ENCODE measurements at regions not wholly inside any gene's neighbourhood (a gene's known extent, or its start where the extent isn't known, plus 50 kb on each side); places are given as distances from the start of the nearest gene placed in this dataset.

GRCh38 chr6:168221497-168222079 is 98.0 kb downstream of the DACT2 start:
- no peak overlapping the region for H3K4me3 Mint-ChIP-seq
- no peaks in the 10 kb centered on the region for H3K4me1 Mint-ChIP-seq (ENCODE audit: low read depth)
- peaks cover 15% of the 10 kb centered on the region for H3K27me3 Mint-ChIP-seq
- no peak overlapping the region for H3K27ac Mint-ChIP-seq
- no peaks in the 10 kb centered on the region for H3K36me3 Mint-ChIP-seq (ENCODE audit: low read depth)
- DNase-seq = no peak
- H3K9me3 Mint-ChIP-seq = no peaks in the 10 kb centered on the region

- H3K4me1 Mint-ChIP-seq (ENCODE audit: low read depth) = no peaks in the 10 kb centered on the region
- H3K27ac Mint-ChIP-seq = no peak overlapping the region
- no peak for DNase-seq
- no peak overlapping the region for H3K4me3 Mint-ChIP-seq
- H3K9me3 Mint-ChIP-seq = no peaks in the 10 kb centered on the region
- peaks cover 18% of the 10 kb centered on the region for H3K27me3 Mint-ChIP-seq
- no peaks in the 10 kb centered on the region for H3K36me3 Mint-ChIP-seq (ENCODE audit: low read depth)
Measured at GRCh38 chr6:168221000-168221399, 98.6 kb downstream of the DACT2 start.

DNA sequence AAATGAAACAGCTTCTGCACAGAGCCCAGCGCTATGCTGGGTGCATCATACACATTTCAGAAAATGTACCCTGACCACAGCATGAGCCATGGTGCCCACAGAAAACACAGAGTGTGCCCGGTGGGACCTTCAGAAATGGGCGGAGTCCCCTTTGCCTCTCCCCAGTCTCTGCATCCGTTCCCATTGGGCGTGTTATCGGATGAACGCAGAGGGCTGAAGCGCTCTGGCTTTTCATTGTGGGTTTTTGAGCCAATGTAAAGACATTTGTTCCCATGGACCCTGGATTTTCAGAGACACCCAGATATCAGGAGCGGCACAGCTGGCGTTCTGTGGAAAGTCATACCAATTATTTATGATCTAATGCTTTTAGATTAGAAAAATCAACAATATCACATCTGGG is 99.8 kb downstream of the DACT2 start:
- no peaks in the 10 kb centered on the region for H3K36me3 Mint-ChIP-seq (ENCODE audit: low read depth)
- H3K4me1 Mint-ChIP-seq (ENCODE audit: low read depth) = no peaks in the 10 kb centered on the region
- no peak for DNase-seq
- no peaks in the 10 kb centered on the region for H3K9me3 Mint-ChIP-seq
- no peak overlapping the region for H3K4me3 Mint-ChIP-seq
- H3K27ac Mint-ChIP-seq = no peak overlapping the region
- H3K27me3 Mint-ChIP-seq = peaks cover 18% of the 10 kb centered on the region

DNA sequence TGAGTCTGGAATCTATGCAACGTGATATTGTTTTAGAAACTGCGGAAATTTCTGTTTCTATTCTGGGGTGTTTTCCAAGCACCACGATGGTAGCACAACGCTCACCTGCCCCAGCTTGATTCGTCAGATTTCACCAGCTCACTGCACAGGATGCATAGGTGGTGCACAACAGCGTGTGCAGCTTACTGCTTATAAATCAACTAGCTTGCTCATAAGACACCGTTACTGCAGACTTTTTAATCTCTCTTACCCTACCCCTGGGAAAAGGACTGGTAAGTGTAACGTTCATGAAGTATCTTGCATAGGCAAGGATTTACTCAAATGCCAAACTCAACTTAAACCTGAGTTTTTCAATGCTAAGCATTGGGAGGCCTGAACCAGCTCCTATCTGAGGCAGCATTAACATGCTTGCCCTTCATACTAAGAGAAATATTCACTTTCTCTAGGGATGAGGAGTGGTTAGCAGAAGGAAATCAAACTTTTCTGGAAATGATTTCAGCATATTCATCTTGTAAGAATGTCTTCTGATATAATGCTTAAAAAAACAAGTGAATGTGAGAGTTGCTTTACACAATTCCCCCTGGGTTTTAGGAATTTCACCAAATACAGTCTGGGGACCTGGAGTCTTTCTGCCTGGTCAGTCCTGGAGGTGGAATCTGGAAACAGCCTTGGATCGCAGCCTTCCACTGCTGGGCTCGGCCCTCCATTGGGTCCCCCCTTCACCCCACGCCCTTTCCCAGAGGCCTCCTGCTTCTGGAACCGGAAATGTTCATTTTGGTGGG is 100.6 kb downstream of the DACT2 start:
- H3K9me3 Mint-ChIP-seq = no peaks in the 10 kb centered on the region
- no peaks in the 10 kb centered on the region for H3K4me1 Mint-ChIP-seq (ENCODE audit: low read depth)
- no peaks in the 10 kb centered on the region for H3K36me3 Mint-ChIP-seq (ENCODE audit: low read depth)
- H3K27ac Mint-ChIP-seq = no peak overlapping the region
- DNase-seq = no peak
- peaks cover 15% of the 10 kb centered on the region for H3K27me3 Mint-ChIP-seq
- no peak overlapping the region for H3K4me3 Mint-ChIP-seq

DNA sequence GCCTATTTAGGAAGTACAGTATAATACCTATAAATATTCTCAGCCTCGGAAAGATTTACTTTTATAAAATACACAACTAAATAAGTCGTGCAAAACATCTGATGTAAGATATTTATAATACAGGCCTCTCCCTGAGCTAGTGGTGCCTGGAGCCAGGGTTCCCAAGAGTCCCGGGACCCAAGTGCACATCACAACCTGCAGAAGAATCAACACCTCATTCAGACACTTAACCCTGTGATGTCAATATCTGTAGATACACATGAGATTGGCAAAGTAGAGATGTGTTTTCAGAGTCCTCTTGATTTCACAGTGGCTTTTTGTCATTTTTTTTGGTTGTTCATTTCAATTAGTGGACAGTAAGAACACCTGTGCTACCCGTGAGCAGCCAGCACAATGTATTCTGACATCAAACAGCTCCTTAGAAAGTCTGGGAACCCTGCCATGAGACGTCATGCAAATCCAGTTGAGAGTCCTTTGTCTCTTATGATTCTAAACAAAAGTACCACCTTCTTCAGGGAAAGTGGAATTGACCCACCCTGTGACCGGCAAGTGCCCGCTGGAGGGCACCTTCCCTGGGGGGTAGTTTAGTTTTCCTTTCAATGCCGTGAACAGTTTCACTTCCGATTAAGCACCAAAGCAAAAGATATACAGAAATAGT is 101.6 kb downstream of the DACT2 start:
- Mint-ChIP-seq H3K4me1 (ENCODE audit: low read depth) (no peaks in the 10 kb centered on the region), H3K27ac (no peak overlapping the region), H3K4me3 (no peak overlapping the region), H3K9me3 (no peaks in the 10 kb centered on the region), H3K27me3 (peaks cover 9% of the 10 kb centered on the region), H3K36me3 (ENCODE audit: low read depth) (no peaks in the 10 kb centered on the region)
- DNase-seq = no peak

GRCh38 chr6:168217216-168217879 is 102.2 kb downstream of the DACT2 start:
- no peak overlapping the region for H3K27ac Mint-ChIP-seq
- H3K27me3 Mint-ChIP-seq = peaks cover 9% of the 10 kb centered on the region
- no peaks in the 10 kb centered on the region for H3K9me3 Mint-ChIP-seq
- H3K36me3 Mint-ChIP-seq (ENCODE audit: low read depth) = no peaks in the 10 kb centered on the region
- H3K4me1 Mint-ChIP-seq (ENCODE audit: low read depth) = no peaks in the 10 kb centered on the region
- no peak for DNase-seq
- H3K4me3 Mint-ChIP-seq = no peak overlapping the region

DNA sequence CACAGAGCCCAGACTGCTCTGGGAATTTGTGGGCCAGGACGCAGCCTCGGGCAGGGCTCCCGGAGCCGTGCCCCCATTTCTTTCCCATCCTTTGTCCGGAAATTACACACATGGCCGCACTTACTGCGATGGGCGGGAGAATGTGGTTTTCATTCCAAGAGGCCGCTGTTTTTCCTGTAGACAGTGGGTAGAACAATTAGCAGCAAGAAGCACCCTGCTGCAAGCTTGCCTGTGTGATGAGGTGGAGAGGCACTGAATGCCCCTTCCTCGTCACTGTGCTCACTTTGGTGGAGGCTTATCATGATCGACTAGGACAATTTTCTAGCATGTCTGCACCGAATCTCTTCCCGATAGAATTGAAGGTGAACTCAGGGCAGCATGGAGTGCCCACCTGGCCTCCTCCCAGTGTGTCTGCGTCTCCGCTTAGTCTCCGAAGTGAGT is 102.8 kb downstream of the DACT2 start:
- Mint-ChIP-seq H3K4me3 (no peak overlapping the region), H3K27me3 (peaks cover 9% of the 10 kb centered on the region), H3K9me3 (no peaks in the 10 kb centered on the region), H3K36me3 (ENCODE audit: low read depth) (no peaks in the 10 kb centered on the region), H3K27ac (no peak overlapping the region), H3K4me1 (ENCODE audit: low read depth) (no peaks in the 10 kb centered on the region)
- no peak for DNase-seq

GRCh38 chr6:168216117-168216516 is 103.5 kb downstream of the DACT2 start:
- no peak overlapping the region for H3K27ac Mint-ChIP-seq

GRCh38 chr6:168215121-168215808 is 104.3 kb downstream of the DACT2 start:
- no peak for DNase-seq
- Mint-ChIP-seq H3K36me3 (ENCODE audit: low read depth) (no peaks in the 10 kb centered on the region), H3K4me1 (ENCODE audit: low read depth) (no peaks in the 10 kb centered on the region), H3K27ac (no peak overlapping the region), H3K27me3 (peaks cover 9% of the 10 kb centered on the region), H3K9me3 (no peaks in the 10 kb centered on the region), H3K4me3 (no peak overlapping the region)

More at GRCh38 chr6:168216117-168216516, 103.5 kb downstream of the DACT2 start:
- Mint-ChIP-seq H3K4me1 (ENCODE audit: low read depth) (no peaks in the 10 kb centered on the region), H3K9me3 (no peaks in the 10 kb centered on the region), H3K27me3 (peaks cover 9% of the 10 kb centered on the region), H3K4me3 (no peak overlapping the region), H3K36me3 (ENCODE audit: low read depth) (no peaks in the 10 kb centered on the region)
- no peak for DNase-seq

DNA sequence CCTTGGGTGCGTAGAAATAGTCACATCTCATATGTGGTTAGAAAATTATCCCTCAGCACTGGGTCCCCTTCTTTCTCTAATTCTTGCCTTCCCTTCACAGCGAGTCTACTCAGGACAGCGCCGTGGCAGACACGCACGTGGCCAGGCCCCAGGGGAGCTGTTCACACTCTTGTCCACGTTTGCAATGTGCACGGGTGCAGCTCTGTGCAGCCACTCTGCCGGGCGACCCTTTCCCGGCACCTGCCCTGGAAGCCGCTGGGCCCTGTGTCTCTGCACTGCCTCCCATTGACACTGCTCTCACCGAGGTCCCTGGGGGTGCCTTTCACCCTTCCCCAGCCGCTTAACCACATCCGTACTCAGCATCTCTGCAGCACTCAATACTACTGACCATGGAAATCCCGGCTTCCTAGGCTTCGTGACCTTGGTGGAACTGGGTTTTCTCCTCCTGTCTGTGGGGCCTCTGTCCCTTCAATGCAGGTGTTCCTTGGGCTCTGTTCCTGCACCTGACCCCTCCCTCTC is 104.9 kb downstream of the DACT2 start:
- Mint-ChIP-seq H3K27me3 (peaks cover 9% of the 10 kb centered on the region), H3K9me3 (no peaks in the 10 kb centered on the region), H3K4me1 (ENCODE audit: low read depth) (no peaks in the 10 kb centered on the region), H3K36me3 (ENCODE audit: low read depth) (no peaks in the 10 kb centered on the region), H3K4me3 (no peak overlapping the region), H3K27ac (no peak overlapping the region)
- DNase-seq = no peak

GRCh38 chr6:168213121-168213524 is 106.5 kb downstream of the DACT2 start:
- H3K4me3 Mint-ChIP-seq = no peak overlapping the region
- no peaks in the 10 kb centered on the region for H3K36me3 Mint-ChIP-seq (ENCODE audit: low read depth)
- H3K9me3 Mint-ChIP-seq = no peaks in the 10 kb centered on the region
- peaks cover 9% of the 10 kb centered on the region for H3K27me3 Mint-ChIP-seq
- H3K27ac Mint-ChIP-seq = no peak overlapping the region
- no peak for DNase-seq
- no peaks in the 10 kb centered on the region for H3K4me1 Mint-ChIP-seq (ENCODE audit: low read depth)

- H3K27me3 Mint-ChIP-seq = peaks cover 8% of the 10 kb centered on the region
- H3K9me3 Mint-ChIP-seq = no peaks in the 10 kb centered on the region
- H3K27ac Mint-ChIP-seq = no peak overlapping the region
Measured at GRCh38 chr6:168212362-168212761, 107.2 kb downstream of the DACT2 start.

DNA sequence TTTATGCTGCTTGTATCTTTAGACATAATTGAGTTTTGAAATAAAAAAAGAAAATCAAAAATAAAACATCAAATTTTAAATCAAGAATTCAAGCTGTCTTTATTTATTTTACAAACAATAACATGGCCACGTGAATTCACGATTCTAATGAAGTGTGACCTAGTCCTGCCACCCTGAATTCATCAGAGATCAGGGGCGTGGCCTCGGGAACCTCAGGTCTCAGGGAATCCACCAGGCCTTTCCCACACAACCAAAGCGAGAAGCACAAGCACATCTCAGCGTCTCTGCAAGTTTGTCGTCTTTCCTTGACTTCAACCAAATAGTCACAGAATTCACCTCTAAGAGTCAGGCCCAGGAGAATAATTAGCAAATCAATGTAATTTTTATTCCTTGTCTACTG is 107.9 kb downstream of the DACT2 start:
- Mint-ChIP-seq H3K4me1 (ENCODE audit: low read depth) (no peaks in the 10 kb centered on the region), H3K36me3 (ENCODE audit: low read depth) (no peaks in the 10 kb centered on the region), H3K9me3 (no peaks in the 10 kb centered on the region), H3K27me3 (peaks cover 6% of the 10 kb centered on the region), H3K4me3 (no peak overlapping the region), H3K27ac (no peak overlapping the region)
- DNase-seq = no peak

More at GRCh38 chr6:168212362-168212761, 107.2 kb downstream of the DACT2 start:
- DNase-seq = no peak
- Mint-ChIP-seq H3K36me3 (ENCODE audit: low read depth) (no peaks in the 10 kb centered on the region), H3K4me1 (ENCODE audit: low read depth) (no peaks in the 10 kb centered on the region), H3K4me3 (no peak overlapping the region)

Data from activated T-cell treated with anti-CD3 and anti-CD28 coated beads, Interleukin-2, amount 50 U/mL, for 24 hours (primary cell).